ENCODE measurements at regions not wholly inside any gene's neighbourhood (a gene's known extent, or its start where the extent isn't known, plus 50 kb on each side); places are given as distances from the start of the nearest gene placed in this dataset.

DNA sequence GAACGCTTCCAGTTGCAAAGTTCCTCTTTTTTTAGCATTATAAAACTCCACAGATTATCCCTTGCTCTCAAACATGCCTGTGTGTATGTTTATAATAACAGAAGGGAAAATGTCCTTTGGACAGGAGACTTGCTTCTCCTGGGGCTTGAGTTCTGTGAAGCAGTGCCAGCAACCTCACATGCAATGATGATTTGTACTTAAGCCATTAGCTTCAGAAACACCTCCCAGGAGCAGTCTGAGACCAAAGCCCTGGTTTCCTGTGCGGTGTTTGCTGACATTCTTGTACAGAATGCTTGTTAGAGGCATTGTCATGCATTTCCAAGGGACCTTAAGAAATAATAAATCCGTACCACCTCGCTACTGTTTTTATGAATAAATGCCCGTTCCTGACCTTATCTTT, 752.8 kb downstream of the CBLN4 start:
- Mint-ChIP-seq H3K27ac (ENCODE audit: unreplicated experiment) (no peak overlapping the region), H3K9me3 (ENCODE audit: unreplicated experiment) (peaks cover 21% of the 10 kb centered on the region), H3K36me3 (ENCODE audit: low read depth, unreplicated experiment) (no peaks in the 10 kb centered on the region), H3K27me3 (ENCODE audit: unreplicated experiment) (no peaks in the 10 kb centered on the region), H3K4me1 (ENCODE audit: unreplicated experiment) (no peaks in the 10 kb centered on the region), H3K4me3 (ENCODE audit: unreplicated experiment) (no peak overlapping the region)
- TF ChIP-seq, protein P1, sequence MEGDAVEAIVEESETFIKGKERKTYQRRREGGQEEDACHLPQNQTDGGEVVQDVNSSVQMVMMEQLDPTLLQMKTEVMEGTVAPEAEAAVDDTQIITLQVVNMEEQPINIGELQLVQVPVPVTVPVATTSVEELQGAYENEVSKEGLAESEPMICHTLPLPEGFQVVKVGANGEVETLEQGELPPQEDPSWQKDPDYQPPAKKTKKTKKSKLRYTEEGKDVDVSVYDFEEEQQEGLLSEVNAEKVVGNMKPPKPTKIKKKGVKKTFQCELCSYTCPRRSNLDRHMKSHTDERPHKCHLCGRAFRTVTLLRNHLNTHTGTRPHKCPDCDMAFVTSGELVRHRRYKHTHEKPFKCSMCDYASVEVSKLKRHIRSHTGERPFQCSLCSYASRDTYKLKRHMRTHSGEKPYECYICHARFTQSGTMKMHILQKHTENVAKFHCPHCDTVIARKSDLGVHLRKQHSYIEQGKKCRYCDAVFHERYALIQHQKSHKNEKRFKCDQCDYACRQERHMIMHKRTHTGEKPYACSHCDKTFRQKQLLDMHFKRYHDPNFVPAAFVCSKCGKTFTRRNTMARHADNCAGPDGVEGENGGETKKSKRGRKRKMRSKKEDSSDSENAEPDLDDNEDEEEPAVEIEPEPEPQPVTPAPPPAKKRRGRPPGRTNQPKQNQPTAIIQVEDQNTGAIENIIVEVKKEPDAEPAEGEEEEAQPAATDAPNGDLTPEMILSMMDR (IDR thresholded peaks at IDR 0.05; ENCODE audit: unreplicated experiment) = no peak
- DNase-seq (ENCODE audit: low spot score) = no peak

DNA sequence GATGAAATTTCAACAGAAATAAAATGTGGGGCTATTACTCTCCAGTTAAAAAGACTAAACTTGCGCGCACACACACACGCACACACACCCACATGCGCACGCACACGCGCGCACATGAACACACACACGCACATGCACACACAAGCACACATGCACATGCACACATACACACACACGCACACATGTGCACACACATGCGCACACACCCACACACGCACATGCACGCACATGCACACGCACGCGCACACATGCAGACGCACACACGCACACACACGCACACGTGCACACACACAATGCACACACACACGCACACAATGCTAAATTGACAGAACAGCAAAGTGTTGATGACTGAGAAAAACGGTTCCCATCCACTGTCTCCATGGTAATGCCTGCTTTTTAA, 754.1 kb downstream of the CBLN4 start:
- no peak overlapping the region for H3K27ac Mint-ChIP-seq (ENCODE audit: unreplicated experiment)
- TF ChIP-seq, protein P1 (IDR thresholded peaks at IDR 0.05; ENCODE audit: unreplicated experiment) = no peak
- H3K4me3 Mint-ChIP-seq (ENCODE audit: unreplicated experiment) = no peak overlapping the region
- H3K36me3 Mint-ChIP-seq (ENCODE audit: low read depth, unreplicated experiment) = no peaks in the 10 kb centered on the region
- no peak for DNase-seq (ENCODE audit: low spot score)
- peaks cover 18% of the 10 kb centered on the region for H3K9me3 Mint-ChIP-seq (ENCODE audit: unreplicated experiment)
- H3K27me3 Mint-ChIP-seq (ENCODE audit: unreplicated experiment) = no peaks in the 10 kb centered on the region
- H3K4me1 Mint-ChIP-seq (ENCODE audit: unreplicated experiment) = no peaks in the 10 kb centered on the region

DNA sequence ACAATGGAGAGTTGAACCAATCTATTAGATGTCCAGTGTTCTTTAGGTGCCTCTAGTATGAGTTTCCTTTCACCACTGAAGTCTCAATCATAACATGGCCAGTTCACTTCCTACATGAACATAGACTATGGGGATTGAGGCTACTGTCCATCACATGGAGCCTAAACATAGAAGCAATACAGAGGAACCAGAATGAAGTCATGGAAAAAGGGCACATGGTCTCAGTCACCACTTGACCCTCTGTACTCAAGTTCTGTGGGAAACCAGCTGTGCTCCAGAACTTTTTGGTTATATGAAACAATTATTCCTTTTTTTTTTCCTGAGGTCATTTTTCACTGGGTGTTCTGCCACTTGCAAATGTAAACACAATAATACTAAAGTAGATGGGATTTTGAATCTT, 762.5 kb downstream of the CBLN4 start:
- TF ChIP-seq, protein P1 (IDR thresholded peaks at IDR 0.05; ENCODE audit: unreplicated experiment) = no peak
- no peaks in the 10 kb centered on the region for H3K36me3 Mint-ChIP-seq (ENCODE audit: low read depth, unreplicated experiment)
- H3K4me1 Mint-ChIP-seq (ENCODE audit: unreplicated experiment) = no peaks in the 10 kb centered on the region
- H3K27ac Mint-ChIP-seq (ENCODE audit: unreplicated experiment) = no peak overlapping the region
- H3K9me3 Mint-ChIP-seq (ENCODE audit: unreplicated experiment) = peaks cover 18% of the 10 kb centered on the region
- DNase-seq (ENCODE audit: low spot score) = no peak
- H3K27me3 Mint-ChIP-seq (ENCODE audit: unreplicated experiment) = no peaks in the 10 kb centered on the region
- H3K4me3 Mint-ChIP-seq (ENCODE audit: unreplicated experiment) = no peak overlapping the region

DNA sequence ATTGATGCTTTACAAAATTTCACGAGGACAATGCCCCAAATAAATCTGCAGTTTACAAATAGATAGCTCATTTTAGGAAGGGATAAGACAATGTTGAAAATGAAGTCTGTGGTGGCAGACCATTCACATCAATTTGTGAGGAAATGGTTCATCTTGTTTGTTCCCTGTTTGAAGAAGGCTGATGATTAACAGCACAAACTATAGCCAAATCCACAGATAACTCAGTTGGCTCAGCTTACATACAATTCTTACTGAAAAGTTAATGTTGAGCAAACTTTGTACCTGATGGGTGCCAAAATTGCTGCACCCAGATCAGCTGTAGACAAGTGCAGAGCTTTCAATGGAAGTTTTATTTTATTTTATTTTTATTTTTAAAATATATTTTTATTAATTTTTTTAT, 763.9 kb downstream of the DOK5 start:
- no peaks in the 10 kb centered on the region for H3K4me1 Mint-ChIP-seq (ENCODE audit: unreplicated experiment)
- H3K27me3 Mint-ChIP-seq (ENCODE audit: unreplicated experiment) = no peaks in the 10 kb centered on the region
- H3K9me3 Mint-ChIP-seq (ENCODE audit: unreplicated experiment) = peaks cover 5% of the 10 kb centered on the region
- TF ChIP-seq, protein P1 (IDR thresholded peaks at IDR 0.05; ENCODE audit: unreplicated experiment) = no peak
- DNase-seq (ENCODE audit: low spot score) = no peak
- H3K4me3 Mint-ChIP-seq (ENCODE audit: unreplicated experiment) = no peak overlapping the region
- no peaks in the 10 kb centered on the region for H3K36me3 Mint-ChIP-seq (ENCODE audit: low read depth, unreplicated experiment)
- H3K27ac Mint-ChIP-seq (ENCODE audit: unreplicated experiment) = no peak overlapping the region

DNA sequence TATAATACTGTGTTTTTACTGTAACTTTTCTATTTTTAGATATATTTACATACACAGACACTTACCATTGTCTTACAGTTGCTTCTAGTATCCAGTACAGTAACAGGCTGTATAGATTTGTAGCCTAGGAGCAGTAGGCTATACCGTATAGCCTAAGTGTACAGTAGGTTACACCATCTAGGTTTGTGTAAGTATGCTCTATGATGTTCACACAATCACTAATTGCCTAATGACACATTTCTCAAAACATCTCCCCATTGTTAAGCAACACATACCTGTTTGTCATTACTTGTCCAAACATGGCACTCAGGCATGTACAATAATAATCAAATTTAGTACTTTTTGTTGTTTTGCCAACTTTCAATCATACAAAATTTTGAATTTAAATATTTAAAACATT, 757.3 kb downstream of the DOK5 start:
- no peaks in the 10 kb centered on the region for H3K4me1 Mint-ChIP-seq (ENCODE audit: unreplicated experiment)
- no peaks in the 10 kb centered on the region for H3K36me3 Mint-ChIP-seq (ENCODE audit: low read depth, unreplicated experiment)
- no peak overlapping the region for H3K27ac Mint-ChIP-seq (ENCODE audit: unreplicated experiment)
- peaks cover 2% of the 10 kb centered on the region for H3K27me3 Mint-ChIP-seq (ENCODE audit: unreplicated experiment)
- no peak for DNase-seq (ENCODE audit: low spot score)
- TF ChIP-seq, protein P1 (IDR thresholded peaks at IDR 0.05; ENCODE audit: unreplicated experiment) = no peak
- H3K9me3 Mint-ChIP-seq (ENCODE audit: unreplicated experiment) = peaks cover 5% of the 10 kb centered on the region
- no peak overlapping the region for H3K4me3 Mint-ChIP-seq (ENCODE audit: unreplicated experiment)

Data from endothelial cell (in vitro differentiated cells).